MM.1S (cell line): ENCODE measurements at regions not wholly inside any gene's neighbourhood (a gene's known extent, or its start where the extent isn't known, plus 50 kb on each side); places are given as distances from the start of the nearest gene placed in this dataset.

Experiments used
- DNase-seq: peaks from one replicate; pipeline ENCODE4 v3.0.0-alpha.2; 2015
- H2AFZ ChIP-seq: fragments of 300-600 bp; sonication (generic); 2 replicates; pipeline ENCODE4 v1.6.0; 2016; ENCODE audit warnings: antibody characterized with exemption, low read length
- H3F3A ChIP-seq: fragments of 300-600 bp; sonication (generic); 2 replicates; pipeline ENCODE4 v1.6.1; 2016; ENCODE audit warnings: mild to moderate bottlenecking, antibody characterized with exemption, low read length, moderate library complexity, mixed read lengths; ENCODE audit not compliant: insufficient read depth
- H3K27ac ChIP-seq: fragments of 300-600 bp; sonication (generic); 2 replicates; pipeline ENCODE4 v1.5.1; 2016; ENCODE audit warnings: mild to moderate bottlenecking, low read length
- H3K27me3 ChIP-seq: fragments of 300-600 bp; sonication (generic); replicated peaks from 2 replicates; pipeline ENCODE4 v1.6.0; 2016; ENCODE audit warnings: low read length; ENCODE audit not compliant: insufficient read depth
- H3K36me3 ChIP-seq: fragments of 300-600 bp; sonication (generic); replicated peaks from 2 replicates; pipeline ENCODE4 v1.6.1; 2016; ENCODE audit warnings: mild to moderate bottlenecking, low read length, mixed read lengths; ENCODE audit not compliant: insufficient read depth
- H3K4me1 ChIP-seq: fragments of 300-600 bp; sonication (generic); 2 replicates; pipeline ENCODE4 v1.6.1; 2016; ENCODE audit warnings: low read length, mixed read lengths
- H3K4me2 ChIP-seq: fragments of 300-600 bp; sonication (generic); 2 replicates; pipeline ENCODE4 v1.6.0; 2016; ENCODE audit warnings: low read depth, low read length
- H3K4me3 ChIP-seq: fragments of 300-600 bp; sonication (generic); 2 replicates; pipeline ENCODE4 v1.5.1; 2016; ENCODE audit warnings: low read length, mixed read lengths
- H3K79me2 ChIP-seq: fragments of 300-600 bp; sonication (generic); 2 replicates; pipeline ENCODE4 v1.6.1; 2016; ENCODE audit warnings: mixed run types, low read length, mixed read lengths
- H3K9ac ChIP-seq: fragments of 300-600 bp; sonication (generic); 2 replicates; pipeline ENCODE4 v1.6.1; 2016; ENCODE audit warnings: low read length, mixed read lengths
- H3K9me2 ChIP-seq: fragments of 300-600 bp; sonication (generic); replicated peaks from 2 replicates; pipeline ENCODE4 v1.6.1; 2016; ENCODE audit warnings: mild to moderate bottlenecking, low read length, mixed read lengths; ENCODE audit not compliant: insufficient read depth
- H3K9me3 ChIP-seq: fragments of 300-600 bp; sonication (generic); replicated peaks from 2 replicates; pipeline ENCODE4 v1.6.1; 2016; ENCODE audit warnings: mild to moderate bottlenecking, low read length, mixed read lengths; ENCODE audit not compliant: insufficient read depth
- H4K20me1 ChIP-seq: fragments of 300-600 bp; sonication (generic); 2 replicates; pipeline ENCODE4 v1.6.1; 2016; ENCODE audit warnings: mild to moderate bottlenecking, low read length, moderate library complexity, mixed read lengths; ENCODE audit not compliant: insufficient read depth
- CTCF ChIP-seq: fragments of 300-600 bp; sonication (generic); IDR thresholded peaks from 2 replicates; pipeline ENCODE4 v1.5.1; 2016; ENCODE audit warnings: antibody characterized with exemption, low read length, mixed read lengths
- EZH2 ChIP-seq: fragments of 300-600 bp; sonication (generic); optimal IDR thresholded peaks from 2 replicates; pipeline ENCODE3; 2017; ENCODE audit warnings: low read depth, mild to moderate bottlenecking, antibody characterized with exemption, low read length, mixed read lengths
- EZH2phosphoT487 ChIP-seq: fragments of 300-600 bp; sonication (generic); IDR thresholded peaks from 2 replicates; pipeline ENCODE4 v1.6.1; 2018; ENCODE audit warnings: antibody characterized with exemption, low read length

GRCh38 chr11:37500425-37500824, 902.4 kb upstream of the RAG2 start:
- Histone ChIP-seq H3K9me2 (no peaks in the 10 kb centered on the region), H2AFZ (no peak overlapping the region), H3K79me2 (no peaks in the 10 kb centered on the region), H3K4me3 (no peak overlapping the region), H3K9me3 (no peaks in the 10 kb centered on the region), H3K4me1 (peaks cover 35% of the 10 kb centered on the region), H3K27ac (no peak overlapping the region), H4K20me1 (no peaks in the 10 kb centered on the region), H3K27me3 (no peaks in the 10 kb centered on the region), H3K4me2 (no peak overlapping the region), H3K9ac (no peak overlapping the region), H3F3A (peaks cover 22% of the 10 kb centered on the region), H3K36me3 (no peaks in the 10 kb centered on the region)
- no peak for DNase-seq
- TF ChIP-seq EZH2phosphoT487 (no peak), EZH2 (no peak), CTCF (no peak)

GRCh38 chr11:37497326-37497725, 899.3 kb upstream of the RAG2 start:
- Histone ChIP-seq H3K79me2 (no peaks in the 10 kb centered on the region), H4K20me1 (no peaks in the 10 kb centered on the region), H3K4me1 (peaks cover 13% of the 10 kb centered on the region), H3K9me2 (no peaks in the 10 kb centered on the region), H3K27me3 (no peaks in the 10 kb centered on the region), H3F3A (no peaks in the 10 kb centered on the region), H3K9ac (no peak overlapping the region), H2AFZ (no peak overlapping the region), H3K36me3 (no peaks in the 10 kb centered on the region), H3K27ac (no peak overlapping the region), H3K4me3 (no peak overlapping the region), H3K9me3 (no peaks in the 10 kb centered on the region), H3K4me2 (no peak overlapping the region)
- TF ChIP-seq EZH2phosphoT487 (no peak), EZH2 (no peak), CTCF (no peak)
- DNase-seq, result no peak

GRCh38 chr11:37496201-37496600, 898.2 kb upstream of the RAG2 start:
- no peak overlapping the region for H3K9ac ChIP-seq
- no peaks in the 10 kb centered on the region for H3K79me2 ChIP-seq
- no peaks in the 10 kb centered on the region for H3K36me3 ChIP-seq
- H3F3A ChIP-seq, result no peaks in the 10 kb centered on the region
- no peak for DNase-seq
- H4K20me1 ChIP-seq, result no peaks in the 10 kb centered on the region
- H3K27me3 ChIP-seq, result no peaks in the 10 kb centered on the region
- H3K27ac ChIP-seq, result no peak overlapping the region
- H3K4me3 ChIP-seq, result no peak overlapping the region
- no peak overlapping the region for H3K4me2 ChIP-seq
- no peak for TF ChIP-seq CTCF
- TF ChIP-seq EZH2, result no peak
- no peaks in the 10 kb centered on the region for H3K9me2 ChIP-seq
- H3K4me1 ChIP-seq, result peaks cover 5% of the 10 kb centered on the region; the same call in 1 of the 2 replicates
- H2AFZ ChIP-seq, result no peak overlapping the region
- no peaks in the 10 kb centered on the region for H3K9me3 ChIP-seq

GRCh38 chr11:37484298-37484697, 886.3 kb upstream of the RAG2 start:
- no peak overlapping the region for H3K4me2 ChIP-seq
- H3K27ac ChIP-seq, result no peak overlapping the region
- H4K20me1 ChIP-seq, result no peaks in the 10 kb centered on the region
- H3K4me3 ChIP-seq, result no peak overlapping the region
- no peak for DNase-seq
- TF ChIP-seq CTCF, result no peak
- TF ChIP-seq EZH2, result no peak
- TF ChIP-seq EZH2phosphoT487, result no peak
- no peaks in the 10 kb centered on the region for H3K79me2 ChIP-seq
- no peaks in the 10 kb centered on the region for H3K9me2 ChIP-seq
- H3K36me3 ChIP-seq, result no peaks in the 10 kb centered on the region
- no peaks in the 10 kb centered on the region for H3K27me3 ChIP-seq
- no peaks in the 10 kb centered on the region for H3F3A ChIP-seq
- H2AFZ ChIP-seq, result no peak overlapping the region
- H3K9ac ChIP-seq, result no peak overlapping the region
- no peaks in the 10 kb centered on the region for H3K4me1 ChIP-seq
- no peaks in the 10 kb centered on the region for H3K9me3 ChIP-seq
